Stomach (tissue), 4 donors: ENCODE measurements at regions not wholly inside any gene's neighbourhood (a gene's known extent, or its start where the extent isn't known, plus 50 kb on each side); places are given as distances from the start of the nearest gene placed in this dataset.

ENCODE experiments used
- CTCF ChIP-seq, 7 experiments: fragments of 450-650 bp in 4 of 7; fragments of 200-600 bp in 3 of 7; sonication (generic) in 3 of 7; IDR thresholded peaks; one replicate each; pipeline ENCODE4 v1.5.1; 2016 to 2019; ENCODE audit warnings: antibody characterized with exemption in 7 of 7, control low read depth in 2 of 7, mild to moderate bottlenecking in 1 of 7
- POLR2A ChIP-seq, 4 donors: fragments of 450-650 bp; IDR thresholded peaks; one replicate each; pipeline ENCODE4 v1.6.1; 2016; ENCODE audit warnings: antibody characterized with exemption in 4 of 4, control low read depth in 2 of 4, mild to moderate bottlenecking in 1 of 4, moderate library complexity in 1 of 4

- TF ChIP-seq POLR2A (IDR thresholded peaks at IDR 0.05) (no peak), CTCF (IDR thresholded peaks at IDR 0.05) (no peak)
Observed at GRCh38 chr18:55138401-55138800, 179.1 kb upstream of the CCDC68 start.
